Fibroblast of the conjunctiva (primary cell): ENCODE measurements at regions not wholly inside any gene's neighbourhood (a gene's known extent, or its start where the extent isn't known, plus 50 kb on each side); places are given as distances from the start of the nearest gene placed in this dataset.
A peak's percentile ranks its signal among the peaks of the same experiment; 100 is the strongest.
"Not testable (repeated sequence)": the region's sequence is repeated elsewhere in the genome, so short reads cannot be mapped to it uniquely, and the experiment has no call there.

Experiments
- DNase-seq: peaks from one replicate; pipeline ENCODE4 v3.0.0-alpha.2; 2010; ENCODE audit warnings: low read depth

- DNase-seq: peak; percentile 17
These were observed 112.3 kb upstream of the KLF12 start for GRCh38 chr13:74246487-74246886.

GRCh38 chr13:74243637-74244526 lies 109.7 kb upstream of the KLF12 start:
- peak; percentile 17 for DNase-seq

GRCh38 chr13:74241343-74241742 lies 107.1 kb upstream of the KLF12 start:
- DNase-seq: not testable (repeated sequence)

GRCh38 chr13:74230984-74231501 lies 96.8 kb upstream of the KLF12 start:
- no peak for DNase-seq

GRCh38 chr13:74229242-74229641 lies 95.0 kb upstream of the KLF12 start:
- DNase-seq: no peak

- no peak for DNase-seq
These were observed 93.4 kb upstream of the KLF12 start for GRCh38 chr13:74227476-74228158.

GRCh38 chr13:74226791-74227475 lies 92.7 kb upstream of the KLF12 start:
- DNase-seq: no peak

- no peak for DNase-seq
These were observed 87.5 kb upstream of the KLF12 start for GRCh38 chr13:74221752-74222151.

GRCh38 chr13:74219566-74219965 lies 85.4 kb upstream of the KLF12 start:
- no peak for DNase-seq

GRCh38 chr13:74218291-74218690 lies 84.1 kb upstream of the KLF12 start:
- DNase-seq: no peak

GRCh38 chr13:74217811-74218210 lies 83.6 kb upstream of the KLF12 start:
- peak; percentile 36 for DNase-seq

GRCh38 chr13:74215420-74215819 lies 81.2 kb upstream of the KLF12 start:
- DNase-seq: no peak

- DNase-seq: no peak
These were observed 80.1 kb upstream of the KLF12 start for GRCh38 chr13:74214321-74214720.

GRCh38 chr13:74210693-74211393 lies 76.6 kb upstream of the KLF12 start:
- DNase-seq: peak; percentile 95

GRCh38 chr13:74206855-74207254 lies 72.7 kb upstream of the KLF12 start:
- no peak for DNase-seq

GRCh38 chr13:74206061-74206561 lies 71.9 kb upstream of the KLF12 start:
- no peak for DNase-seq

- DNase-seq: no peak
These were observed 71.1 kb upstream of the KLF12 start for GRCh38 chr13:74205313-74205690.

GRCh38 chr13:74204602-74205312 lies 70.6 kb upstream of the KLF12 start:
- DNase-seq: no peak

- DNase-seq: peak; percentile 82
These were observed 69.4 kb upstream of the KLF12 start for GRCh38 chr13:74203576-74203975.

GRCh38 chr13:74202129-74202813 lies 68.1 kb upstream of the KLF12 start:
- DNase-seq: no peak
